GM18526 (cell line): ENCODE measurements at regions not wholly inside any gene's neighbourhood (a gene's known extent, or its start where the extent isn't known, plus 50 kb on each side); places are given as distances from the start of the nearest gene placed in this dataset.

Experiments used
- POLR2A ChIP-seq: IDR thresholded peaks from 3 replicates; pipeline ENCODE4 v1.6.1; 2011; ENCODE audit not compliant: insufficient read length; ENCODE audit errors: extremely low read depth

- no peak for TF ChIP-seq POLR2A
These were observed 1373.1 kb downstream of the TBC1D22A start for GRCh38 chr22:48135592-48135991.

GRCh38 chr22:48125416-48125815 is 1363.0 kb downstream of the TBC1D22A start:
- no peak for TF ChIP-seq POLR2A

- no peak for TF ChIP-seq POLR2A
These were observed 1359.5 kb downstream of the TBC1D22A start for GRCh38 chr22:48121984-48122383.

GRCh38 chr22:48118654-48119053 is 1356.2 kb downstream of the TBC1D22A start:
- no peak for TF ChIP-seq POLR2A

GRCh38 chr22:48116871-48117270 is 1354.4 kb downstream of the TBC1D22A start:
- no peak for TF ChIP-seq POLR2A

GRCh38 chr22:48112687-48113521 is 1350.5 kb downstream of the TBC1D22A start:
- no peak for TF ChIP-seq POLR2A

- no peak for TF ChIP-seq POLR2A
These were observed 1344.3 kb downstream of the TBC1D22A start for GRCh38 chr22:48106715-48107259.

- TF ChIP-seq POLR2A: no peak
These were observed 1343.8 kb downstream of the TBC1D22A start for GRCh38 chr22:48106215-48106614.

- TF ChIP-seq POLR2A: no peak
These were observed 1342.8 kb downstream of the TBC1D22A start for GRCh38 chr22:48105259-48105658.

- TF ChIP-seq POLR2A: no peak
These were observed 1342.3 kb downstream of the TBC1D22A start for GRCh38 chr22:48104766-48105165.

GRCh38 chr22:48104102-48104738 is 1341.8 kb downstream of the TBC1D22A start:
- no peak for TF ChIP-seq POLR2A

- TF ChIP-seq POLR2A: no peak
These were observed 1340.9 kb downstream of the TBC1D22A start for GRCh38 chr22:48103126-48103875.

GRCh38 chr22:48102581-48102980 is 1340.1 kb downstream of the TBC1D22A start:
- no peak for TF ChIP-seq POLR2A

GRCh38 chr22:48101704-48102103 is 1339.3 kb downstream of the TBC1D22A start:
- TF ChIP-seq POLR2A: no peak

GRCh38 chr22:48100685-48101417 is 1338.4 kb downstream of the TBC1D22A start:
- no peak for TF ChIP-seq POLR2A
